CD1c-positive myeloid dendritic cell (primary cell): ENCODE measurements at regions not wholly inside any gene's neighbourhood (a gene's known extent, or its start where the extent isn't known, plus 50 kb on each side); places are given as distances from the start of the nearest gene placed in this dataset.
A peak's percentile ranks its signal among the peaks of the same experiment; 100 is the strongest.
"Not testable (repeated sequence)": the region's sequence is repeated elsewhere in the genome, so short reads cannot be mapped to it uniquely, and the experiment has no call there.

Source experiments
- DNase-seq: peaks from one replicate; pipeline ENCODE4 v3.0.0-alpha.2; 2016; ENCODE audit errors: extremely low spot score

- peak; percentile 18 for DNase-seq
Measured at GRCh38 chr2:12618576-12618975, 98.2 kb upstream of the TRIB2 start.

- no peak for DNase-seq
Measured at GRCh38 chr2:12619975-12620374, 96.8 kb upstream of the TRIB2 start.

- DNase-seq, result no peak
Measured at GRCh38 chr2:12620759-12621158, 96.0 kb upstream of the TRIB2 start.

GRCh38 chr2:12623051-12623450 lies 93.7 kb upstream of the TRIB2 start:
- no peak for DNase-seq

GRCh38 chr2:12624384-12624783 lies 92.4 kb upstream of the TRIB2 start:
- no peak for DNase-seq

GRCh38 chr2:12624905-12625598 lies 91.7 kb upstream of the TRIB2 start:
- DNase-seq, result no peak

GRCh38 chr2:12628541-12628940 lies 88.2 kb upstream of the TRIB2 start:
- DNase-seq, result not testable (repeated sequence)

GRCh38 chr2:12636837-12637581 lies 79.7 kb upstream of the TRIB2 start:
- no peak for DNase-seq

GRCh38 chr2:12637754-12638153 lies 79.0 kb upstream of the TRIB2 start:
- DNase-seq, result no peak

- DNase-seq, result no peak
Measured at GRCh38 chr2:12641441-12641840, 75.3 kb upstream of the TRIB2 start.

- no peak for DNase-seq
Measured at GRCh38 chr2:12642332-12642731, 74.4 kb upstream of the TRIB2 start.

GRCh38 chr2:12642859-12643258 lies 73.9 kb upstream of the TRIB2 start:
- no peak for DNase-seq

GRCh38 chr2:12649602-12650400 lies 66.9 kb upstream of the TRIB2 start:
- no peak for DNase-seq

- DNase-seq, result no peak
Measured at GRCh38 chr2:12651641-12652040, 65.1 kb upstream of the TRIB2 start.

GRCh38 chr2:12652723-12653122 lies 64.0 kb upstream of the TRIB2 start:
- DNase-seq, result no peak

GRCh38 chr2:12657560-12657959 lies 59.2 kb upstream of the TRIB2 start:
- no peak for DNase-seq

- peak; percentile 39 for DNase-seq
Measured at GRCh38 chr2:12658310-12658945, 58.3 kb upstream of the TRIB2 start.

- no peak for DNase-seq
Measured at GRCh38 chr2:12661489-12661888, 55.2 kb upstream of the TRIB2 start.

- DNase-seq, result no peak
Measured at GRCh38 chr2:12663306-12664037, 53.3 kb upstream of the TRIB2 start.

- no peak for DNase-seq
Measured at GRCh38 chr2:12665334-12665733, 51.4 kb upstream of the TRIB2 start.

GRCh38 chr2:12666445-12666844 lies 50.3 kb upstream of the TRIB2 start:
- no peak for DNase-seq
